Hematopoietic multipotent progenitor cell treated with erythropoietin and hydrocortisone succinate and interleukin-3 and kit ligand, for 4 days (in vitro differentiated cells): ENCODE measurements at regions not wholly inside any gene's neighbourhood (a gene's known extent, or its start where the extent isn't known, plus 50 kb on each side); places are given as distances from the start of the nearest gene placed in this dataset.
"Not testable (repeated sequence)": the region's sequence is repeated elsewhere in the genome, so short reads cannot be mapped to it uniquely, and the experiment has no call there.

ENCODE experiments used
- DNase-seq: peaks from one replicate; pipeline ENCODE4 v3.0.0-alpha.2; 2015

DNA sequence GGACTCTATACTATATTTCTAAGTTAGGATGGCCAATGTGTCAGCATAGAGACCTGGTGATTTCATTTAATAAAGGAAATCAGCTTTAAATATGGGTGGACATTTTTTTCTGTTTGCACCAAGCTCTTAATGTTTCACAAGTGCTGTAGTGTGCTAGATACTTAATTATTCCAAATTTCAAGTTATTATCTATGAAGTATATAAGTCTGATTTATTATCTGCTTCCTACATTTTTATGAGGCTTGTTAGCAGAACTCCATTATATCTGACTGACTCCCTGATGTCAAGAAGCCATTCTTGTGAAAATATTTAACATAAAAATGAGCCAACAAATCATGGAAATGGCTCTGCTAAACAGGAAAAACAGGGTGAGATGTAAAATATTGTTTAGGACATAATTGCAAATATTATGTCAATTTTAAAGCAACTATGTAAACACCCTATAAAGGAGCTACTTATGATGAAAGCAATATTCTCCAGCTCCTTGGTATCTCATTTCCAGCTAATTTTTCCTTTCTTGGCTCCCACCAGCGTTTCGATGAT, 1415.2 kb downstream of the GATA3 start:
- DNase-seq: no peak

DNA sequence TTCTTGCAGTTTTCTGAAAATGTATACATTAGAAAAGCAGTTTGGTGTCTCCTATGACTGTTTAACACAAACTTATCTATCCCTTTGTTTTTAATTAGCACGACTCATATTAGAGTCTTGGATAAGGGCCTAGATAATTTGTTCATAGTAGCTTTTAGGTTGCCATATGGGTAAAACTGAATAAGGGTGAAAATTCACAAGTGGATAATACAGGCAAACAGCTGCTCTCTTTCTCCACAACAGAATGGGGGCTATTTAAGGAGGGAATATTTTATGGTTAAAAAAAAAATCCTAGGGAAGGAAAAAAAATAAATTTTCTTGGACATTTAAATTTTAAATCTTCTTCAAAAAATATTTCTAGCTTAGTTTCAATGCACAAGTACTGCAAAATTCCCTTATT, 1416.1 kb downstream of the GATA3 start:
- no peak for DNase-seq

DNA sequence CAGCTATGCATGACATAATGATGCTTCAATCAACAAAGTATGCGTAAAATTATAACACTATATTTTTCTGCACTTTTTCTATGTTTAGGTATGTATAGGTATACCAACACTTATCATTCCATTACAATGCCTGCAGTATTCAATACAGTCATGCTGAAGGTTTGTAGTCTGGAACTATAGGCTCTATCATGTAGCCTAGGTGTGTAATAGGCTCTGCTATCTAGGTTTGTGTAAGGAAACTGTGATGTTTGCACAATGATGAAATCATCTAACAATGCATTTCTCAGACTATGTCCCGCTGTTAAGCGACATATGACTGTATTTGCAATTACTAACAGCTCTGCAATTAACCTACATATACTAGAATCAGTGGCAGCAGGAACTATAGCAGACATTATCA, 1447.5 kb downstream of the GATA3 start:
- DNase-seq: no peak

DNA sequence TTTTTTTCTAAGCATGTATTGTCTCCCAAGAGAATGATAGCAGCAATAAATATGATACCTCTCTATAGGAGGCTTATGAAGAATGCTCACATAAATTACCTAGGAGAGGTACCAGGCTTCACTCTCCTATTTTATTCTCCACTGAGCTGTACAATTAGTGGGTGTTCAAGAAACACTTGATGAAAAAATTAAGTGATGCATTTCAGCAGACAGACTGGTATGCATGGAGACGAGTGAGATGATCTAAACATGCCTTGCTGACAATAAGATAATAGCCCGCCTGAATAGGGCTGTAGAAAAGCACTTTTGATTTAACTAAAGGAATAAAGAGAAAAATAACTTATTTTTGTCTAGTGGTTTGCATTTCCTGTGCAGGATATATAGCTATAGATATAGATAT, 1449.7 kb downstream of the GATA3 start:
- DNase-seq: no peak

DNA sequence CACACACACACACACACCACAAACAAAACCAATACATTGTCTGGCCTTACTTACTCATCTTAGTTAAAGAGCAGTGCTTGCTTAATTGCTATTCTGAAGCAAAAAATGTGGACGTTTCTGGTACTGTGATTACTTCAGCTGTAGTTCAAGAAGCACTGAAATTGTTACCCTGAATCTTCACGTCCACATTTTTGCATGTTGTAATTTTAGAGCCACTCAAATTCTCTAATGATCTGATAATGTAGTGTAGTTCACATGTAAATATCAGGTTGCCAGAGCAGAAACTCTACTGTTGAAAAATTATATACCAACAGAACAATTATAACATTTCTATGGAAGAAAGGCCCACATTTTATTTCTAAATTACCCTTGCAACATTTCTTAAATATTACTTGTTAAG, 1451.1 kb downstream of the GATA3 start:
- DNase-seq: no peak

DNA sequence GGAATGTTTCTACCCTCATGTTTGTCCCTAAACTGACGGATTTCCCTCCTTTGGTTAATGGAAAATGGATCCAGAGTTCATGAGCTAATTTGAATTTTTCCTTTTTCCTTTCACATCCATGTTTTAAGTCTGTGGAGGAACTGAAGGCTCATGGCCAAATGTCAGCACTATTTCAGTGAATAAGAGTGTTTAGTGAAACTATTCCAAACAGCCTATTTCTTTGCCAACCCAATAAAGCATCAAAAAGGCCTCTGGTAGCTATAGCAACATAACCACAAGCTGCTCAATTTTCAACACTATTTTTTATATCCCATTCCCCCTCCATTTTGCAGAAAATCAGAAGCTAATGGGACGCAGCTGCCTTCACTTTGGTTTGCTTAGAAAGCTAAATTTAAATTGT, 1454.1 kb downstream of the GATA3 start:
- no peak for DNase-seq

DNA sequence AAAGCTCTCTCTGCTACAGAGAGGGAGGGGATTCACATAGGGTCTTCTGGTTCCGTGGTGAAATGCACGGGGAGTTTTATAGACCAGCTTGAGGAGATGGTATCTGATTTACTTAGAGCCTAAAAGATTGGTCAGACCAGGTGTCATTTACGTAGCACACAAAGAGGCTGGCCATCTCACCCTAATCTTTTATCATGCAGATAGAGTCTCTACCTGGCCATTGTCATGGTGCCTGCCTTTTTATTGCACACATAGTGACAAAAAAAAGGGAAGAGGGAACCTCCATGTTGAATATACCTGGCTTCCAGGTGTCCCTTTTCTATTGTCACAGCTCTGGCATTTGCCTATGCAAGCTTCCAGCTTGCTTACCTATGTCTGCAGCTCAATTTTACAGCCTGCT, 1456.1 kb downstream of the GATA3 start:
- no peak for DNase-seq

DNA sequence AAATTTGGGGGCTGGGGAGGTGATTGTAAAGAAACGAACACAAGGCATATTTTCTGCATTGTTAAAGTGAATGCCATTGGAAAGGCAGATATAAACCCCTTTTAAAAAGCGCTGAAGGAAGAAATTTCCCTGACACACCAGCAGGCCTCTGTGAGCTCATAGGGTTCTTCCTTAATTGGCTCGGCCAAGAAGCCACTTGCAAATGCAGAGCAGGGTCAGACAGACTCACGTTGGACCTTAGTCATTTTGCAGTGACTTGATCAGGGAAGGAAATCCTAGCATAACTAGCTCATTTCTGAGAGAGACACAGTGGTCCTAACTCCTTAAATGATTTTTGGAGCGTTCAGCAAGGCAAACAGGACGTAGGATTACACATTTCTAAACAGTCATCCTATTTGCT, 1461.4 kb downstream of the GATA3 start:
- no peak for DNase-seq

DNA sequence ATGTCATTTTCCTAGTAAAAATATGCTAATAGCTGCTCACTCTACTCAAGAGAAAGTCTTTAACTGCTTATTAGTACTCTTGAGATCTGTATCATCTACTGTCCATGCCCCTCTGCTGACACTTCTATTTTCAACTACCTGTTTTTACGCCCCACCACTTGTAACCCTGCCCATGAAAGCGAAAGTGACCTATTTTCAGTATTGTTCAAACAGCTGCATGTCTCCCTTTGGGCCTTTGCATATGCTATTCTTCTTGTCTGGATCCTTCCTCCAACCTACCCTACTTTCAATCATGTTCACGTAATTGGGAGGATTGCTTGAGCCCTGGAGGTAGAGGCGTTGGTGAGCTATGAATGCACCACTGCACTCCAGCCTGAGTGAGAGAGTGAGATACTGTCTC, 1481.3 kb downstream of the GATA3 start:
- DNase-seq: no peak

DNA sequence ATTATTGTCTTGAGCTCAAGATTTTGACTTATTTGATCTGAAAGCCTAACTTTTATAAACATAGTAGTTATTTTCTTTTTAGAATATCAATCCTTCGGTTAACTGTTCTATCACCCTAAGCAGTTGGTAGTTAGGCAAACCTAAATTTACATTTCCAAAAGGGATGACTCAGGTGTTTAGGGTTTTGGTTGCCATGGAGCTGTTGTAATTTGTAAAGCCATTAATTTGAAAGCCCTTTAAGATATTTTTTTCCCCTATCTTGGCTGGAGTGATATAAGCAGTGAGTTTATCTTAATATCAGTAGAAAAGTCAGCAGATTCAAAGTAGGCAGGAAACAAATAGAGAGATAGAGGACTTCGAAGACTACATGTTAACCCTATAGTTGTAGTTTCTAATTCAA, 1472.6 kb upstream of the CELF2 start:
- DNase-seq: no peak

DNA sequence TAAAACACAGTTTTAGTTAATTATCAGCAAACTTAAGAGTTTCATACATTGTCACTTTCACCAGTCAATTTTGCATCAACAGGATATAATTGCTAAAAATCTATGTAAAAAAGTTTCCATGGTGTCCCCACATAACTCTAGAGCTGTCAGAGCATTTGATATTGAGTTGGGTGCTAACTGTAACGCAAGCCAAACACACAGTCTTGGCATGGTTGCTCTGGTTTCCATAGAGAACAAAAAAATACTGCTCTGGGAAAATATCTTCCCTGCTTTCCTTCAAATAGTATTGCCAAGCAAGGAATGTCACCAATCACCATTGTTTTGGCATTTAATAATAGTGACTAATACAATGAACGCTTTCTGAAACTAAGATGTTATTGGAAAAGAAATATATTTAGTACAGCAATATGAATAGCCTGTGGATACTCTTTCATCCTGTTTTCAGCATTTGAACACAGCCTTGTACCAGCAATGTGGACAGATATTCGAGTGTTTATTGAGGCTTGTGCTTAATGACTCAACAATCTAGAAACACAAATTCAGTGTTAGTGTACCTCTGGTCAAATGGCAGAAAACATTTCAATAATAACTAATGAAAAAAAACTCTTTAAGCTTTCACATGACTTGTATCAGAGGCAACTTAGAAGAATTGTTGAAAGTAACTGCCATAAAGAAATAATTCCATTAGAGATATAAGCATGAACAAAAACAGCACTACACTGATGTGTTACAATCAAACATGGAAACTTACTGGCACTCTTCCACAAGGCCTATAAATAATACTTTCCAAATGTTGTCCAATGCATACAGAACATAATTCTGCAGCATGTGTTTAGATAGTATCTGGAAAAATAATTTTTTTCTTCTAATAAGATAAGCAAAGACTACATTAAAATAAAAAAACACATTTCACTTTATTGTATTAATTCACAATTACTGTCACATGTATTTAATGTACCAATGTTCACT, 1469.5 kb upstream of the CELF2 start:
- no peak for DNase-seq

DNA sequence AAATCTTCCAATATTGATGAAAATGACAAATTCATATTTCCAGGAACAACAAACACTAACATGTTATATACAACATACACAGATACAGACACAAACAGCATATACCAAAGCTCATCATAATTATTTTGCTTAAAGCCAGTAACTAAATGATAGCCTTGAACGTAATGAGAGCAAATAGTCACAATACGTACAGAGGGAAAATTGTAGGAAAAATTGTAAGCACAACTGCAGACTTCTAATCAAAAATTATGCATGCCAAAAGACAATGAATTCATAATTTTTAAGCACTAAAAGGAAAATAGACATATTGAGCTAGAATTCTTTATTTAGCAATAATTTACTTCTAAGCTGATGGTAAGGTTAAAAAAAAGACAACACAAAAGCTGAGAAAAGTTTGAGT, 1466.9 kb upstream of the CELF2 start:
- DNase-seq: no peak

DNA sequence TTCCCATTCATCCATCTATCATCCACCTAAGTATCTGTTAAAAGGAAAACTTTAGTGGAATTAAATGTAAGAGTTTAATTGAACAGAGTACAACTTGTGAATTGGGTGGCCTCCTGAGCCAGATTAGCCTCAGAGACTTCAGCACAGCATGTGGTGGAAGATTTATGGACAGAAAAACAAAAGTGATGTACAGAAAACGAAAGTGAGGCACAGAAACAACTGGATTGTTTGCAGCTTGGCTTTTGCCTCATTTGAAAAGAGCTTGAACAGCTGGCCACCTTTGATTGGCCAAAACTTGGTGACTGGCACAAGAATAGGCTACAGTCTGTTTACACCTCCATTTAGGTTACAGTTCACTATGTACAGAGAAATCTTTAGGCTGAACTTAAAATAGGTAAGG, 1463.4 kb upstream of the CELF2 start:
- no peak for DNase-seq

DNA sequence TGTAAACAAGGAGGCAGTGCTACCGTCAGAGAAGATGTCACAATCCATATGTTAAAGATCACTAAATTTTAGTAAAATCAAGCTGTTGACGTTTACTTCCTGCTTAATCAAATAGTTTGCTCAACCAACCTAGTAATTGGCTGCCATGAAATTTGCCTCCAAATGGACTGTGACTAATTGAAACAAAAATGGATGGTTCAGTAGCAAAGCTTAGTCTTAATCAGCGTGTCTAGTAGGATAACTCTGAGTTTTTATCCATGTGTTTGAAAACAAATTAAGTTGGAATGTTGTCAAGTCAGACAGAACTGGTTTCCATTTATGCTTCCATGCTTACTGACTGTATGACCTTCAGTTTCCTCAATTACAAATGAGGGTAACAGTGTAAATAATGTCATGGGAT, 1456.7 kb upstream of the CELF2 start:
- DNase-seq: no peak

DNA sequence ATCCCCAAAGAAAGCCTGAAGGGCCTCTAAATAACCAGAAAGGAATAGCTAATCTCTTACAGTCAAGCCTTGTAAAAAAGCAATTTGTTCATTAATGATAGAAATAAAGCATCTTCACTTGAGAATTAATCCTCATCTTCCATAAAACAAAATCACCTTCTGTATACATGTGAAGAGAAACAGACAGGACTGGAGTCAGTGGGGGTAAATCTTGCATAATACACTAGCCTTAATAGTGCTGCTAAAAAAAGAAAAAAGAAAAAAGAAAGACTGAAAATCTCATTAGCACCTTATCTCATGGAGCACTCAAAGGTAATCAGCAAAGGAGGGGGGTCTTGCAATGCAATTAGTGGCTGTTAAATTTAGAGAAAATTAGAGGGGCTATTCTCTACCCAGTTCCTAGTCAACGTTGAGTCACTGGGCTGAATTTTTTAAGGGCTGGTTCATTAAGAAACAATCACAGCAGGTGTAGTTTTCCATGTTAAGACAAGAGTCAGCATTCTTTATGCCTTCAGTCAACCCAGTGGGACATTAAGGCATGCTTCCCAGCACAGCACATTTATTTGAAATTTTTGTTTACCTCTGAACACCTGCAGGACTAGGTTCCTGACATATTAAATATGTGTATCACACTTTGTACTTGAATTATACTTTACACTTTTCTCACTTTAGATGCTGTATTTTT, 1455.7 kb upstream of the CELF2 start:
- DNase-seq: no peak

DNA sequence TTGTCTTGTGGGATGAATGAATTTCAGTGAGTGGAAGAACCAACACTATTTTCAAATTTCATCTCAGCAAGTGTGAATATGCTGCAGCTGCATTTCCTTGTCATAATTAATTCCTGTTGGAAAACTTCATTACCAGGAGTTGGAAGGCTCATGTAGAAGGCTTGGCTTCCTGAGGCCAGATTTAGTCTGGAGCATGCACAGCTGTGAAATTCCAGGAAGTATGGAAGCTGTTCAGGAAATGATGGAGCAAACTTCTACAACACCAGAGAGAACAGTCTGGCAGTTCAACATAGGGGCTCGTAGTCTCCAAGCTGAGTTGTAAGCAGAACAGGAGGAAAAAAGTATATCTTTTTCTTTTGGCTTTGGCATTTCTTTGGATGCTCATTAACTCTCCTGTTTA, 1439.9 kb upstream of the CELF2 start:
- no peak for DNase-seq

DNA sequence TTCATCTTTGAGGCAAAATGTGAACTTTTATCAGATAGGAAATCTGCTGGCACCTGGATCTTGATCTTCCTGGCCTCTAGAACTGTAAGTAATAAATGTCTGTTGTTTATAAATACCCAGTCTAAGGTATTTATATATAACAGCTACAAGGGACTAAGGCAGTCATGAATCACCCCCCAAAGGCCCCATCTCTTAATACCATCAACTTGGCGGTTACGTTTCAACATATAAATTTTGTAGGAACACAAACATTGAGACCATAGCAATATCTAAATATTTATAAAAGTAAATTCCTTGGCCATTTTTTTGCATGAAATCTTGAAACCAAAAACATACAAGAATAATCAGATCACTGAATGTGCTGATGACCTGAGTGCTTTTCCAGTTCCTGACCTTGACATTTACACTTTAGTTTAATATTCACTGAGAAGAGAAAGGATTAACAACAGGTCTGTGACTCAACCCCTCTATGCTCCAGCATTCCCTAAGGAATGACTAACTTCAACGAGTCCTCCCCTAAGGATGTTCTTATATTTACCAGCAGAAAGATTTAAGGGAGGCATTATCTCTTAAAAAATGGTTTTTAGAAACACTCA, 1438.5 kb upstream of the CELF2 start:
- no peak for DNase-seq

DNA sequence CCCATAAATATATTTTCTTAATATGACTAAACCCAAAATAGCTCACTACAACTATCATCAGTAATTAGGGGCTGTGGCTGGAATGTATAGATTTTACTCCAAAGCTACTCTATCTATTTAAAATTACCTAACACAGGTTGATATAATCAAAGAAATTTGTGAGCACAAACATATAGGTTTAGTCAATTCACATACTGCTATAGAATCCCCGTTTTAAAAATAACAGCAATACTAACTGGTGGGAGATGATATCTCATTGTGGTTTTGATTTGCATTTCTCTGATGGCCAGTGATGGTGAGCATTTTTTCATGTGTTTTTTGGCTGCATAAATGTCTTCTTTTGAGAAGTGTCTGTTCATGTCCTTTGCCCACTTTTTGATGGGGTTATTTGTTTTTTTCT, 1434.9 kb upstream of the CELF2 start:
- DNase-seq: not testable (repeated sequence)

DNA sequence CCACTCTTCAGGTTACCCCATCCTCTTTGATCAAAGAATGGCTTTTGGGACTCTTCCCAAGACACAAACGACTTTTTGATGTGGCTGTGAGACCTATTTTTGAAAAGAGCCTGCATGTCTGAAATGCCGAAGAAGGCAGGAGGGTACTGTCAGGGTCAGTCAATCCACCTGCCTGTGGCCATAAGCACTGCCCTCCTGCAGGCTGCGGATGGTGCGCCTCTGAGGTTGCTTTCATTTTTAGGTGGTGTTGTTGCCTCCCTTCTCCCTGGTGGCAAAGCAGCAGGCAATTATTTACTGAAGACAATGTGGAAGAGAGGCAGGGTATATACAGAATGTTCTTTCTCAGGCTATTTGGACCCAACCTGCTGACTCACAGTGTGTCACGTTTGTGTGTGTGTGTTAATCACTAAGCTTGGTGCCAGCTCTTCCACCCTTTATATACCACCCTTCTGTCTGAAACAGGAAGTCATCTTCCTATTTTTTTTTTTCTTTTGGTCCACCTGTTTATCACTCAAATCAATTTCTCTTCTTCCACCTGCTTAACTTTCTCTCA, 1421.2 kb upstream of the CELF2 start:
- DNase-seq: peak; percentile 23

DNA sequence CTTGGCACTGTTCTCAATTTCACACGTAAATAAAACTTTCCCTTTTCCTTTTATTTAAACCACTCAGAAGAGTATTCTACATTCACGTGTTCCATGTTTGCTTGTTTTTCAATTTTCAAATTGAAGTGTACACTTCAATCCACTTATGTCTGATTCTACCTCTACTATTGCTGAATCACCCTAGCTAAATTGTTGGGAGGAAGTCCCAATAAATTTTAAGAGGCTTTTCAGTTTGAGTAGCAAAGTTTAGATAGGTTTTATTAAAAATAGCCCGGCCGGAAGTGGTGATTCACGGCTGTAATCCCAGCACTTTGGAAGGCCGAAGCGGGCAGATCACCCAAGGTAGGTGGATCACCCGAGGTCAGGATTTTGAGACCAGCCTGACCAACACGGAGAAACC, 1414.7 kb upstream of the CELF2 start:
- DNase-seq: peak; percentile 17

DNA sequence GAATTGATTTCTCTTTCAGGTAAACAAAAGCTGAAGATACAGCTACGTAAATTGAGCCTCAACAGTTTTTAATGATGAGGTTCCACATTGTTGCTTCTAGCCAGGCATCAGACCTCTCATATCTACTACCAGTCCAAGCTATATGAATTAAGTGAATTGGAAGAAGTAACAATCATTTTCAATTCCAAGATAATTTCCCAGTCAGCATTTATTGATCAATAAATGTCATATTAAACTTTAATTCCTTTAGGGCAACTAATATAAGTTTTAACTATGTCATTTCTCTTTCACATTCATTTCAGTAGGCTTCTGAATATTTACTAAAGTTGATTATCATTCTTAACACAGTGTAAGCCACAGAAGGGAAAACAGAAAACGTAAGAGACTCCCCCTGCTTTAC, 1413.7 kb upstream of the CELF2 start:
- DNase-seq: no peak

DNA sequence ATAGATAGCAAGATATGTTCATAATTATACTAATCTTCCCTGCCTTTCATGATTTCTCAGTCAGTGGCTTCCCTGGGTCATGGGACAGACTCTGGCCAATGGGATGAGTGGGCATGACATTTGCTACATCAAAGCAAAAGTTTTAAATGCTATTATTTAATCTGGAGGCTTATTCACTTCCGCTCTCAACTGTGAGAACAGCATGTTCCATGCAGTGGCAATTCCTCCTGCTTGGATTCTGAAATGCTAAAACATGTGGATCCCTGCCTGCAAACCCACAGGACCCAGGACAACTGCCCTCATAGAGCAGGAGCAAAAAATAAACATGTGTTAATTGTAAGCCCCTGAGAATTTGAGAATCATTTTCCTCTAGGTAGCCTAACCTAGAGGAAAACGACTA, 1412.4 kb upstream of the CELF2 start:
- no peak for DNase-seq

DNA sequence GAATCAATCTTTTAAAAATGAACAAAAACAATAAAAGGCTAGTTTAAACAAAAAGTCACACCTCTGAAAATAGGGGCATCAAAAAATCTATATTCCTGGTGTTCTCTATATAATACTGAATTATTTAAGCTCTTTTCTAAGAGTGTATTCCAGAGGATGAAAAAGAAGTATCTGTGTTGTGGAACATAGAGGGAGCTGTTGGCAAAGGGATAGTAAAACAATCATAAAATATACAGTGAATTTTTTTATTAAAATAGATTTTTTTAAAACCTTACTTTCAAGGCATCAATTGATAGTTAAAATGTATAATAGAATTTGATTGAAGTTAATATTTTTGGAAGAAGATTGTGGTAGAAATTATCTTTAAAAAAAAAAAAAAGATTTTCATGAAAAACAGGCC, 1409.1 kb upstream of the CELF2 start:
- DNase-seq: peak; percentile 66
